H1 (cell line): ENCODE measurements at regions not wholly inside any gene's neighbourhood (a gene's known extent, or its start where the extent isn't known, plus 50 kb on each side); places are given as distances from the start of the nearest gene placed in this dataset.
"Not testable (repeated sequence)": the region's sequence is repeated elsewhere in the genome, so short reads cannot be mapped to it uniquely, and the experiment has no call there.

ENCODE experiments used
- ASH2L ChIP-seq: fragments of 200-600, 300-600 bp; sonication (generic); IDR thresholded peaks from one replicate; pipeline ENCODE4 v1.7.1; 2017; ENCODE audit warnings: low read length
- CTCF ChIP-seq, 3 experiments: IDR thresholded peaks; 1 replicate in 2 of 3; 2 replicates in 1 of 3; pipeline versions ENCODE4 v1.5.1 to v1.6.1; 2011; ENCODE audit warnings: low read length in 3 of 3, mild to moderate bottlenecking in 3 of 3, inconsistent platforms in 2 of 3, low read depth in 1 of 3, moderate library complexity in 1 of 3; ENCODE audit not compliant: insufficient read depth in 1 of 3; ENCODE audit errors: control extremely low read depth in 1 of 3
- EZH2 ChIP-seq: fragments of 200-600 bp; sonication (generic); IDR thresholded peaks from 2 replicates; pipeline ENCODE4 v1.7.1; 2012; ENCODE audit warnings: low read depth, mild to moderate bottlenecking, moderate library complexity, low read length, inconsistent platforms; ENCODE audit not compliant: severe bottlenecking
- POLR2A ChIP-seq, 2 experiments: IDR thresholded peaks; 1 replicate in 1 of 2; 2 replicates in 1 of 2; pipeline ENCODE4 v1.6.1; 2011; ENCODE audit warnings: low read depth in 2 of 2, low read length in 2 of 2, mild to moderate bottlenecking in 2 of 2; ENCODE audit errors: control extremely low read depth in 1 of 2
- YY1 ChIP-seq: IDR thresholded peaks from 2 replicates; pipeline ENCODE4 v1.6.1; 2011; ENCODE audit warnings: low read depth, mild to moderate bottlenecking, low read length

GRCh38 chr16:79881107-79881506, 280.6 kb upstream of the MAF start:
- TF ChIP-seq CTCF (IDR thresholded peaks at IDR 0.05; ENCODE audit: control extremely low read depth in 1 of 3, insufficient read depth in 1 of 3, low read depth in 1 of 3, low read length in 3 of 3); EZH2; POLR2A (IDR thresholded peaks at IDR 0.05; ENCODE audit: control extremely low read depth in 1 of 2, low read depth in 2 of 2, low read length in 2 of 2); YY1; ASH2L: not testable (repeated sequence)
